Uterus (tissue), 3 donors: ENCODE measurements at regions not wholly inside any gene's neighbourhood (a gene's known extent, or its start where the extent isn't known, plus 50 kb on each side); places are given as distances from the start of the nearest gene placed in this dataset.

Source experiments
- DNase-seq, 2 donors: peaks; one replicate each; pipeline ENCODE4 v3.0.0-alpha.2; 2019 to 2020
- H3K27ac ChIP-seq, 2 donors: fragments of 200-600 bp; sonication (generic); 1 replicate in 1 of 2; 2 replicates in 1 of 2; pipeline ENCODE4 v1.5.1; 2016 to 2018
- H3K27me3 ChIP-seq, 2 donors: fragments of 200-600 bp; sonication (generic); one replicate each; pipeline ENCODE4 v1.5.1; 2018 to 2019; ENCODE audit warnings: control low read depth in 1 of 2
- H3K36me3 ChIP-seq, 2 donors: fragments of 200-600 bp; sonication (generic); one replicate each; pipeline ENCODE4 v1.5.1; 2019; ENCODE audit warnings: control low read depth in 1 of 2
- H3K4me1 ChIP-seq, 2 donors: fragments of 200-600 bp; sonication (generic); one replicate each; pipeline ENCODE4 v1.5.1; 2018 to 2019; ENCODE audit warnings: control low read depth in 1 of 2
- H3K4me3 ChIP-seq, 2 donors: fragments of 200-600 bp; sonication (generic); 1 replicate in 1 of 2; 2 replicates in 1 of 2; pipeline ENCODE4 v1.5.1; 2018 to 2019; ENCODE audit warnings: mild to moderate bottlenecking in 1 of 2
- H3K9me3 ChIP-seq, 2 donors: fragments of 200-600 bp; sonication (generic); one replicate each; pipeline ENCODE4 v1.5.1; 2019; ENCODE audit warnings: control low read depth in 1 of 2
- CTCF ChIP-seq, 4 experiments: fragments of 200-600 bp in 2 of 4; fragments of 450-650 bp in 2 of 4; sonication (generic) in 2 of 4; IDR thresholded peaks; one replicate each; pipeline ENCODE4 v1.5.1; 2016 to 2019; ENCODE audit warnings: antibody characterized with exemption in 4 of 4, mild to moderate bottlenecking in 2 of 4, moderate library complexity in 1 of 4
- POLR2A ChIP-seq, 2 donors: fragments of 450-650 bp; IDR thresholded peaks; one replicate each; pipeline ENCODE4 v1.6.1; 2016; ENCODE audit warnings: antibody characterized with exemption in 2 of 2, mild to moderate bottlenecking in 1 of 2, moderate library complexity in 1 of 2
- intact Hi-C: fragments of 100-400 bp; cut with DNase I; formaldehyde crosslinking; loops from one replicate; pipeline ENCODE4 v1.15.1; 2023; ENCODE audit warnings: low total_unique reads
- donor health status: DM: yes; HTN: yes; CAD: no.

GRCh38 chr4:79207281-79207680, 118.6 kb downstream of the NAA11 start:
- H3K27ac ChIP-seq: no peak overlapping the region
- H3K9me3 ChIP-seq: no peaks in the 10 kb centered on the region
- H3K27me3 ChIP-seq: no peaks in the 10 kb centered on the region
- DNase-seq: no peak
- no peak for TF ChIP-seq CTCF (IDR thresholded peaks at IDR 0.05)
- no peak for TF ChIP-seq POLR2A (IDR thresholded peaks at IDR 0.05)
- H3K4me1 ChIP-seq: no peaks in the 10 kb centered on the region
- intact Hi-C loops: no loop called here
- H3K4me3 ChIP-seq: no peak overlapping the region
- H3K36me3 ChIP-seq: no peaks in the 10 kb centered on the region

- intact Hi-C loops: no loop called here
Observed at GRCh38 chr4:79206660-79207059, 119.2 kb downstream of the NAA11 start.

GRCh38 chr4:79205121-79205520, 120.7 kb downstream of the NAA11 start:
- TF ChIP-seq POLR2A (IDR thresholded peaks at IDR 0.05): no peak
- no peak for TF ChIP-seq CTCF (IDR thresholded peaks at IDR 0.05)
- Histone ChIP-seq H3K27ac (no peak overlapping the region), H3K4me1 (no peaks in the 10 kb centered on the region), H3K36me3 (no peaks in the 10 kb centered on the region), H3K4me3 (no peak overlapping the region), H3K27me3 (no peaks in the 10 kb centered on the region), H3K9me3 (no peaks in the 10 kb centered on the region)
- DNase-seq: no peak
- intact Hi-C loops: no loop called here

More at GRCh38 chr4:79206660-79207059, 119.2 kb downstream of the NAA11 start:
- no peak overlapping the region for H3K27ac ChIP-seq
- no peaks in the 10 kb centered on the region for H3K36me3 ChIP-seq
- DNase-seq: no peak
- no peaks in the 10 kb centered on the region for H3K9me3 ChIP-seq
- no peaks in the 10 kb centered on the region for H3K27me3 ChIP-seq
- H3K4me3 ChIP-seq: no peak overlapping the region
- H3K4me1 ChIP-seq: no peaks in the 10 kb centered on the region
- TF ChIP-seq POLR2A (IDR thresholded peaks at IDR 0.05) (no peak), CTCF (IDR thresholded peaks at IDR 0.05) (no peak)

GRCh38 chr4:79201971-79202370, 123.9 kb downstream of the NAA11 start:
- TF ChIP-seq POLR2A (IDR thresholded peaks at IDR 0.05): no peak
- Histone ChIP-seq H3K4me1 (no peaks in the 10 kb centered on the region), H3K4me3 (no peak overlapping the region), H3K36me3 (no peaks in the 10 kb centered on the region), H3K27ac (no peak overlapping the region), H3K9me3 (no peaks in the 10 kb centered on the region), H3K27me3 (no peaks in the 10 kb centered on the region)
- no peak for DNase-seq
- intact Hi-C loops: no loop called here

GRCh38 chr4:79199743-79200142, 126.1 kb downstream of the NAA11 start:
- no peak overlapping the region for H3K27ac ChIP-seq
- no peaks in the 10 kb centered on the region for H3K9me3 ChIP-seq
- no peaks in the 10 kb centered on the region for H3K27me3 ChIP-seq
- no peaks in the 10 kb centered on the region for H3K36me3 ChIP-seq
- intact Hi-C loops: no loop called here
- no peak overlapping the region for H3K4me3 ChIP-seq
- no peak for DNase-seq
- TF ChIP-seq POLR2A (IDR thresholded peaks at IDR 0.05) (no peak), CTCF (IDR thresholded peaks at IDR 0.05) (no peak)
- no peaks in the 10 kb centered on the region for H3K4me1 ChIP-seq

- DNase-seq: no peak
- Histone ChIP-seq H3K9me3 (no peaks in the 10 kb centered on the region), H3K4me1 (no peaks in the 10 kb centered on the region), H3K27me3 (no peaks in the 10 kb centered on the region), H3K27ac (no peak overlapping the region), H3K36me3 (no peaks in the 10 kb centered on the region), H3K4me3 (no peak overlapping the region)
- no peak for TF ChIP-seq CTCF (IDR thresholded peaks at IDR 0.05)
- TF ChIP-seq POLR2A (IDR thresholded peaks at IDR 0.05): no peak
- intact Hi-C loops: no loop called here
Observed at GRCh38 chr4:79198951-79199587, 126.8 kb downstream of the NAA11 start.
